CD14-positive monocyte (primary cell): ENCODE measurements at regions not wholly inside any gene's neighbourhood (a gene's known extent, or its start where the extent isn't known, plus 50 kb on each side); places are given as distances from the start of the nearest gene placed in this dataset.

Source experiments
- DNase-seq, 3 donors: peaks; one replicate each; pipeline ENCODE4 v3.0.0-alpha.2; 2011 to 2022
- H2AFZ ChIP-seq: 2 replicates; pipeline ENCODE4 v1.6.0; 2012; ENCODE audit warnings: mild to moderate bottlenecking, low read depth, low read length, inconsistent platforms; ENCODE audit not compliant: insufficient read depth, poor library complexity, severe bottlenecking
- H3K27ac ChIP-seq, 2 donors: 1 replicate in 1 of 2; 2 replicates in 1 of 2; pipeline ENCODE4 v1.5.1; 2012 to 2013; ENCODE audit warnings: low read length in 2 of 2, control low read depth in 1 of 2, inconsistent platforms in 1 of 2, low read depth in 1 of 2, mild to moderate bottlenecking in 1 of 2
- H3K27me3 ChIP-seq, 2 donors: one replicate each; pipeline versions ENCODE4 v1.6.0 to v1.6.1; 2011 to 2013; ENCODE audit warnings: low read length in 2 of 2; ENCODE audit not compliant: control insufficient read depth in 2 of 2, insufficient read depth in 2 of 2
- H3K36me3 ChIP-seq, 2 donors: replicated peaks in 1 of 2; 1 replicate in 1 of 2; 2 replicates in 1 of 2; pipeline versions ENCODE4 v1.5.1 to v1.6.1; 2012 to 2013; ENCODE audit warnings: low read length in 2 of 2, control low read depth in 1 of 2, inconsistent platforms in 1 of 2, mild to moderate bottlenecking in 1 of 2; ENCODE audit not compliant: insufficient read depth in 2 of 2, control insufficient read depth in 1 of 2
- H3K4me1 ChIP-seq, 2 donors: 1 replicate in 1 of 2; 2 replicates in 1 of 2; pipeline versions ENCODE4 v1.5.1 to v1.6.1; 2012 to 2013; ENCODE audit warnings: low read length in 2 of 2, control low read depth in 1 of 2, inconsistent platforms in 1 of 2, mild to moderate bottlenecking in 1 of 2, moderate library complexity in 1 of 2; ENCODE audit not compliant: insufficient read depth in 2 of 2, control insufficient read depth in 1 of 2
- H3K4me2 ChIP-seq: replicated peaks from 2 replicates; pipeline ENCODE3; 2012; ENCODE audit warnings: low read length, moderate library complexity, mild to moderate bottlenecking; ENCODE audit not compliant: poor library complexity, severe bottlenecking; ENCODE audit errors: extremely low read depth
- H3K4me3 ChIP-seq, 3 experiments: fragments of 200-600 bp in 1 of 3; sonication (generic) in 1 of 3; replicated peaks in 1 of 3; 1 replicate in 2 of 3; 2 replicates in 1 of 3; pipeline ENCODE4 v1.5.1; 2011 to 2013; ENCODE audit warnings: low read length in 3 of 3, mild to moderate bottlenecking in 3 of 3, control low read depth in 2 of 3, low read depth in 2 of 3, inconsistent platforms in 1 of 3, moderate library complexity in 1 of 3
- H3K79me2 ChIP-seq: 2 replicates; pipeline ENCODE4 v1.6.0; 2012; ENCODE audit warnings: mild to moderate bottlenecking, control low read depth, inconsistent platforms, low read length, moderate library complexity; ENCODE audit not compliant: insufficient read depth
- H3K9ac ChIP-seq: 2 replicates; pipeline ENCODE4 v1.6.0; 2017; ENCODE audit warnings: low read length, mild to moderate bottlenecking; ENCODE audit not compliant: insufficient read depth, poor library complexity, severe bottlenecking
- H3K9me3 ChIP-seq, 2 donors: replicated peaks in 1 of 2; 1 replicate in 1 of 2; 2 replicates in 1 of 2; pipeline versions ENCODE4 v1.5.1 to v1.6.1; 2012 to 2013; ENCODE audit warnings: low read length in 2 of 2, control low read depth in 1 of 2; ENCODE audit not compliant: control insufficient read depth in 1 of 2, insufficient read depth in 1 of 2
- H4K20me1 ChIP-seq: 2 replicates; pipeline ENCODE4 v1.6.0; 2012; ENCODE audit warnings: mild to moderate bottlenecking, low read length, control low read depth, moderate library complexity; ENCODE audit not compliant: insufficient read depth
- H3K27ac Mint-ChIP-seq, 7 donors: one replicate each; pipeline ENCODE4 v1.8.0; 2020; ENCODE audit warnings: mild to moderate bottlenecking in 7 of 7, mixed read lengths in 7 of 7, moderate library complexity in 6 of 7, inconsistent platforms in 2 of 7
- H3K27me3 Mint-ChIP-seq, 3 donors: one replicate each; pipeline ENCODE4 v1.8.0; 2021 to 2022; ENCODE audit warnings: low read depth in 3 of 3, mild to moderate bottlenecking in 3 of 3, mixed read lengths in 3 of 3, moderate library complexity in 3 of 3, inconsistent platforms in 1 of 3
- H3K36me3 Mint-ChIP-seq, 2 donors: one replicate each; pipeline ENCODE4 v1.8.0; 2020; ENCODE audit warnings: mixed read lengths in 2 of 2, inconsistent platforms in 1 of 2, mild to moderate bottlenecking in 1 of 2
- H3K4me1 Mint-ChIP-seq: one replicate; pipeline ENCODE4 v1.8.0; 2020; ENCODE audit warnings: mild to moderate bottlenecking, mixed read lengths
- H3K4me3 Mint-ChIP-seq, 2 donors: one replicate each; pipeline ENCODE4 v1.8.0; 2020; ENCODE audit warnings: mild to moderate bottlenecking in 2 of 2, mixed read lengths in 2 of 2, moderate library complexity in 1 of 2
- H3K9me3 Mint-ChIP-seq, 7 donors: one replicate each; pipeline ENCODE4 v1.8.0; 2020 to 2022; ENCODE audit warnings: mixed read lengths in 7 of 7, mild to moderate bottlenecking in 6 of 7, moderate library complexity in 6 of 7, inconsistent platforms in 2 of 7
- CTCF ChIP-seq: fragments of 200-600 bp; IDR thresholded peaks from one replicate; pipeline ENCODE4 v1.8.0; 2022; ENCODE audit warnings: antibody characterized with exemption, mild to moderate bottlenecking
- WGBS: methylation state at CpG from one replicate; pipeline ENCODE4 v1.1.5; 2013; ENCODE audit warnings: missing lambda C conversion rate; ENCODE audit not compliant: insufficient coverage; 5-methylcytosine and 5-hydroxymethylcytosine counted together
- intact Hi-C, 2 donors: fragments of 100-400 bp; cut with micrococcal nuclease; formaldehyde crosslinking; loops; one replicate each; pipeline versions ENCODE4 v1.15.0 to v1.15.1; 2023

DNA sequence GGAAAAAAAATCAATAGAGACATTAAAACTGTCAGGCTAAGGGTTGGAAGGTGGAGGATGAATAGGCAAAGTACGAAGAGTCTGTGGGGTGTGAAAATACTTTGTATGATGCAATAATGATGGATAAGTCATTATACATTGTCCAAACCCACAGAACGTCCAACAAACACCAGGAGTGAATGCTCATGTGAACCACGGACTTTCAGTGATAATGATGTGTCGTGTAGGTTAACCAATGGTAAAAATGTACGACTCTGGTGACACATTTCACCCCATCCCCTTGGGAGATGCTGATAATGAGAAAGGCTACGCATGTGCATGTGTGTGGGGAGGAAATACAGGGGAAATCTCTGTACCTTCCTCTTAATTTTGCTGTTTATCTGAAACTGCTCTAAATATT, 665.2 kb downstream of the FAT4 start:
- Histone ChIP-seq H3K79me2 (no peaks in the 10 kb centered on the region), H3K36me3 (no peaks in the 10 kb centered on the region), H3K9ac (no peak overlapping the region), H3K9me3 (no peaks in the 10 kb centered on the region), H3K4me1 (no peaks in the 10 kb centered on the region), H4K20me1 (no peaks in the 10 kb centered on the region), H3K4me3 (no peak overlapping the region), H3K4me2 (no peak overlapping the region), H3K27ac (no peak overlapping the region), H2AFZ (no peak overlapping the region), H3K27me3 (no peaks in the 10 kb centered on the region)
- no peak for TF ChIP-seq CTCF
- Mint-ChIP-seq H3K27me3 (no peaks in the 10 kb centered on the region), H3K4me3 (no peak overlapping the region), H3K4me1 (no peaks in the 10 kb centered on the region), H3K27ac (no peak overlapping the region), H3K36me3 (no peaks in the 10 kb centered on the region), H3K9me3 (peaks cover 0 to 3% (median 0%) of the 10 kb centered on the region in 7 donors)
- WGBS = no CpG with 5 or more reads among the region's 6 CpGs
- no peak for DNase-seq
- intact Hi-C loops = no loop called here

GRCh38 chr4:125983168-125983567, 668.4 kb downstream of the FAT4 start:
- no peak overlapping the region for H3K4me3 ChIP-seq
- H3K27me3 Mint-ChIP-seq = no peaks in the 10 kb centered on the region
- no peaks in the 10 kb centered on the region for H3K36me3 Mint-ChIP-seq
- TF ChIP-seq CTCF = no peak
- H3K9ac ChIP-seq = no peak overlapping the region
- intact Hi-C loops = no loop called here
- no peaks in the 10 kb centered on the region for H3K36me3 ChIP-seq
- no peak overlapping the region for H3K4me2 ChIP-seq
- no peak overlapping the region for H3K4me3 Mint-ChIP-seq
- no peak for DNase-seq
- no peaks in the 10 kb centered on the region for H3K27me3 ChIP-seq
- no peak overlapping the region for H3K27ac Mint-ChIP-seq
- no peaks in the 10 kb centered on the region for H3K4me1 ChIP-seq
- no peaks in the 10 kb centered on the region for H3K79me2 ChIP-seq
- H3K4me1 Mint-ChIP-seq = no peaks in the 10 kb centered on the region
- H2AFZ ChIP-seq = no peak overlapping the region
- no peak overlapping the region for H3K27ac ChIP-seq
- no peaks in the 10 kb centered on the region for H3K9me3 ChIP-seq
- WGBS = no CpG with 5 or more reads among the region's 1 CpG
- H4K20me1 ChIP-seq = no peaks in the 10 kb centered on the region
- H3K9me3 Mint-ChIP-seq = peaks cover 0 to 6% (median 0%) of the 10 kb centered on the region in 7 donors
